ENCODE measurements at regions not wholly inside any gene's neighbourhood (a gene's known extent, or its start where the extent isn't known, plus 50 kb on each side); places are given as distances from the start of the nearest gene placed in this dataset.

DNA sequence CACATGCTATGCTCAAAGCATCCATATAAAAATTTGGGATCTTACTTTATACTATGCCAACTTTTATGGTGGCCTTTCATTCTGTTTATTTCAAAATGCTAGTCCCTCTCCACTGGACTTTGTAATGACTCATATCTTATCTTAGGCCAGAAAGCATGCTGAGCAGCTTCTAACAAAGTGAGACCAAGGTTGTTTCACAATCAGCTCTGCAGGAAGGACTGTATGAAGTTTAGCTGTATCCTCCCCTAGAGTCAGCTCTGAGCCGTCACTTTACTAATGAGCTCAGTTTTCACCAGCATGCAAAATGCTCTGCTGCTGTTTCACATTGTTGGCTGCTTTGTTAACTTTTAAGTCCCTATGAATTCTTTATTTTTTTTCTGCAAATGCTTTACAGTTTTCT, 1608.8 kb downstream of the OLFM4 start:
- Mint-ChIP-seq H3K36me3 (ENCODE audit: insufficient read depth) (no peaks in the 10 kb centered on the region), H3K4me3 (ENCODE audit: low read depth) (no peak overlapping the region), H3K27me3 (no peaks in the 10 kb centered on the region), H3K4me1 (ENCODE audit: low read depth) (peaks cover 36% of the 10 kb centered on the region), H3K9me3 (ENCODE audit: low read depth) (peaks cover under 1% of the 10 kb centered on the region), H3K27ac (no peak overlapping the region)
- TF ChIP-seq, protein P1, sequence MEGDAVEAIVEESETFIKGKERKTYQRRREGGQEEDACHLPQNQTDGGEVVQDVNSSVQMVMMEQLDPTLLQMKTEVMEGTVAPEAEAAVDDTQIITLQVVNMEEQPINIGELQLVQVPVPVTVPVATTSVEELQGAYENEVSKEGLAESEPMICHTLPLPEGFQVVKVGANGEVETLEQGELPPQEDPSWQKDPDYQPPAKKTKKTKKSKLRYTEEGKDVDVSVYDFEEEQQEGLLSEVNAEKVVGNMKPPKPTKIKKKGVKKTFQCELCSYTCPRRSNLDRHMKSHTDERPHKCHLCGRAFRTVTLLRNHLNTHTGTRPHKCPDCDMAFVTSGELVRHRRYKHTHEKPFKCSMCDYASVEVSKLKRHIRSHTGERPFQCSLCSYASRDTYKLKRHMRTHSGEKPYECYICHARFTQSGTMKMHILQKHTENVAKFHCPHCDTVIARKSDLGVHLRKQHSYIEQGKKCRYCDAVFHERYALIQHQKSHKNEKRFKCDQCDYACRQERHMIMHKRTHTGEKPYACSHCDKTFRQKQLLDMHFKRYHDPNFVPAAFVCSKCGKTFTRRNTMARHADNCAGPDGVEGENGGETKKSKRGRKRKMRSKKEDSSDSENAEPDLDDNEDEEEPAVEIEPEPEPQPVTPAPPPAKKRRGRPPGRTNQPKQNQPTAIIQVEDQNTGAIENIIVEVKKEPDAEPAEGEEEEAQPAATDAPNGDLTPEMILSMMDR (IDR thresholded peaks at IDR 0.05; ENCODE audit: unreplicated experiment): no peak
- no peak for DNase-seq (ENCODE audit: low spot score, unreplicated experiment)

DNA sequence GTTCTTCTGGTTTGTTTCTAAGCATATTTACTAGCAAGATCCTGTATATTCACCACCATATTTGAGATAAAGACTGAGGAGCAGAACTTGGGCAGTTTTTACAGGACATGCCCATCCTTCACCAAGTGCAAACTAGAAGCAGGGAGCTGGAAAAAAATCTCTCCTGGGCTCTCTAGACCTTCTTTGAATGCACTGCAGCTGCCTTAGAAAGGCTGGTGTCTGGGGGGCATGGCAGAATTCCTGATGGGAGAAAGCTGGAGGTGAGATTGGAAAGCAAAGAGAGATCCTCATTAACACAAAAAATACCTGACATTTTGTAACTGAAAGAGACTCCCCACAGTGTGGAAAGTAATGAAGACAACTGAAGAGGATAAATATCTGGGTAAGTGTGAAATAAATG, 1612.1 kb downstream of the OLFM4 start:
- Mint-ChIP-seq H3K27me3 (no peaks in the 10 kb centered on the region), H3K4me1 (ENCODE audit: low read depth) (peaks cover 17% of the 10 kb centered on the region), H3K27ac (no peak overlapping the region), H3K4me3 (ENCODE audit: low read depth) (no peak overlapping the region), H3K36me3 (ENCODE audit: insufficient read depth) (no peaks in the 10 kb centered on the region), H3K9me3 (ENCODE audit: low read depth) (peaks cover 4% of the 10 kb centered on the region)
- no peak for DNase-seq (ENCODE audit: low spot score, unreplicated experiment)
- TF ChIP-seq, protein P1 (IDR thresholded peaks at IDR 0.05; ENCODE audit: unreplicated experiment): no peak

DNA sequence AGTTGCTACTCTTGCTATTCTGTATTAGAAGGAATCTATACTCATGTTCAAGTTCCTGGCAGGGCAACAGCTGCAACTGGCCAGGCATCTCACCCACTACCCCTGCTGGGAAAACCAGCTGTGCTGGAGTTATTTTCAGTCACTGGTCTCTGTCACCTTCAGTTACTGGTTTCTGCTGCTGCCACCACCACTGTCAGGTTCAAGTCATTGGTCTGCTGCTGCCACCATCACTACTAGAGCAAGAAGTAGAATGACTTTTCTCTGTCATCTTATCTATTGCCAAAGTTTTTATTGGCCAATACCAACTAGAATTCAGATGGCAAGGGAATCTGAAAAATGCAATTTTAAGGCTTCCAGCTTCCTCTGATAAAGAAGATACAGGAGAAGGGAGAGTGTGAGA, 1615.2 kb downstream of the OLFM4 start:
- Mint-ChIP-seq H3K27me3 (no peaks in the 10 kb centered on the region), H3K27ac (no peak overlapping the region), H3K36me3 (ENCODE audit: insufficient read depth) (no peaks in the 10 kb centered on the region), H3K4me1 (ENCODE audit: low read depth) (peaks cover 2% of the 10 kb centered on the region), H3K9me3 (ENCODE audit: low read depth) (peaks cover 4% of the 10 kb centered on the region), H3K4me3 (ENCODE audit: low read depth) (no peak overlapping the region)
- TF ChIP-seq, protein P1 (IDR thresholded peaks at IDR 0.05; ENCODE audit: unreplicated experiment): no peak
- no peak for DNase-seq (ENCODE audit: low spot score, unreplicated experiment)

- no peak overlapping the region for H3K27ac Mint-ChIP-seq
Measured at GRCh38 chr13:54647275-54647674, 1618.7 kb downstream of the OLFM4 start.

GRCh38 chr13:54657588-54657987, 1629.0 kb downstream of the OLFM4 start:
- peaks cover 8% of the 10 kb centered on the region for H3K9me3 Mint-ChIP-seq (ENCODE audit: low read depth)
- H3K27ac Mint-ChIP-seq: no peak overlapping the region
- TF ChIP-seq, protein P1 (IDR thresholded peaks at IDR 0.05; ENCODE audit: unreplicated experiment): no peak
- no peak for DNase-seq (ENCODE audit: low spot score, unreplicated experiment)
- no peaks in the 10 kb centered on the region for H3K27me3 Mint-ChIP-seq
- H3K4me1 Mint-ChIP-seq (ENCODE audit: low read depth): peaks cover 3% of the 10 kb centered on the region
- no peaks in the 10 kb centered on the region for H3K36me3 Mint-ChIP-seq (ENCODE audit: insufficient read depth)
- no peak overlapping the region for H3K4me3 Mint-ChIP-seq (ENCODE audit: low read depth)

More at GRCh38 chr13:54647275-54647674, 1618.7 kb downstream of the OLFM4 start:
- TF ChIP-seq, protein P1 (IDR thresholded peaks at IDR 0.05; ENCODE audit: unreplicated experiment): no peak
- DNase-seq (ENCODE audit: low spot score, unreplicated experiment): no peak
- H3K9me3 Mint-ChIP-seq (ENCODE audit: low read depth): peaks cover 4% of the 10 kb centered on the region
- no peaks in the 10 kb centered on the region for H3K27me3 Mint-ChIP-seq
- H3K4me3 Mint-ChIP-seq (ENCODE audit: low read depth): no peak overlapping the region
- H3K36me3 Mint-ChIP-seq (ENCODE audit: insufficient read depth): no peaks in the 10 kb centered on the region
- H3K4me1 Mint-ChIP-seq (ENCODE audit: low read depth): peaks cover 3% of the 10 kb centered on the region
